ENCODE measurements at regions not wholly inside any gene's neighbourhood (a gene's known extent, or its start where the extent isn't known, plus 50 kb on each side); places are given as distances from the start of the nearest gene placed in this dataset.

- TF ChIP-seq CTCF (IDR thresholded peaks at IDR 0.05; ENCODE audit: extremely low read depth, missing control alignments) = no peak
- no peak for DNase-seq (ENCODE audit: low spot score)
These were observed 602.2 kb downstream of the BNC2 start for GRCh38 chr9:16268067-16268881.

- no peak for DNase-seq (ENCODE audit: low spot score)
- TF ChIP-seq CTCF (IDR thresholded peaks at IDR 0.05; ENCODE audit: extremely low read depth, missing control alignments) = no peak
These were observed 598.5 kb downstream of the BNC2 start for GRCh38 chr9:16271967-16272366.

GRCh38 chr9:16272776-16273175, 597.7 kb downstream of the BNC2 start:
- TF ChIP-seq CTCF (IDR thresholded peaks at IDR 0.05; ENCODE audit: extremely low read depth, missing control alignments) = no peak
- DNase-seq (ENCODE audit: low spot score) = no peak

- DNase-seq (ENCODE audit: low spot score) = no peak
- TF ChIP-seq CTCF (IDR thresholded peaks at IDR 0.05; ENCODE audit: extremely low read depth, missing control alignments) = no peak
These were observed 594.5 kb downstream of the BNC2 start for GRCh38 chr9:16275795-16276624.

- no peak for TF ChIP-seq CTCF (IDR thresholded peaks at IDR 0.05; ENCODE audit: extremely low read depth, missing control alignments)
- DNase-seq (ENCODE audit: low spot score) = no peak
These were observed 593.6 kb downstream of the BNC2 start for GRCh38 chr9:16276866-16277265.

- no peak for DNase-seq (ENCODE audit: low spot score)
- TF ChIP-seq CTCF (IDR thresholded peaks at IDR 0.05; ENCODE audit: extremely low read depth, missing control alignments) = no peak
These were observed 593.0 kb downstream of the BNC2 start for GRCh38 chr9:16277471-16277960.

Data from GM20000 (cell line).